ENCODE measurements at regions not wholly inside any gene's neighbourhood (a gene's known extent, or its start where the extent isn't known, plus 50 kb on each side); places are given as distances from the start of the nearest gene placed in this dataset.

GRCh38 chr15:98390946-98391530 lies 257.3 kb upstream of the IGF1R start:
- TF ChIP-seq CTCF (IDR thresholded peaks at IDR 0.05): no peak

GRCh38 chr15:98391568-98391967 lies 256.8 kb upstream of the IGF1R start:
- TF ChIP-seq CTCF (IDR thresholded peaks at IDR 0.05): no peak

GRCh38 chr15:98393471-98393870 lies 254.9 kb upstream of the IGF1R start:
- TF ChIP-seq CTCF (IDR thresholded peaks at IDR 0.05): no peak

- TF ChIP-seq CTCF (IDR thresholded peaks at IDR 0.05): no peak
Measured at GRCh38 chr15:98394546-98394945, 253.8 kb upstream of the IGF1R start.

- TF ChIP-seq CTCF (IDR thresholded peaks at IDR 0.05): no peak
Measured at GRCh38 chr15:98395974-98396610, 252.2 kb upstream of the IGF1R start.

- no peak for TF ChIP-seq CTCF (IDR thresholded peaks at IDR 0.05)
Measured at GRCh38 chr15:98397419-98397818, 250.9 kb upstream of the IGF1R start.

- no peak for TF ChIP-seq CTCF (IDR thresholded peaks at IDR 0.05)
Measured at GRCh38 chr15:98398056-98398455, 250.3 kb upstream of the IGF1R start.

GRCh38 chr15:98398886-98399285 lies 249.5 kb upstream of the IGF1R start:
- TF ChIP-seq CTCF (IDR thresholded peaks at IDR 0.05): no peak
